ENCODE measurements at regions not wholly inside any gene's neighbourhood (a gene's known extent, or its start where the extent isn't known, plus 50 kb on each side); places are given as distances from the start of the nearest gene placed in this dataset.

GRCh38 chr6:106767271-106767670 is 137.9 kb downstream of the QRSL1 start:
- DNase-seq, result no peak

DNA sequence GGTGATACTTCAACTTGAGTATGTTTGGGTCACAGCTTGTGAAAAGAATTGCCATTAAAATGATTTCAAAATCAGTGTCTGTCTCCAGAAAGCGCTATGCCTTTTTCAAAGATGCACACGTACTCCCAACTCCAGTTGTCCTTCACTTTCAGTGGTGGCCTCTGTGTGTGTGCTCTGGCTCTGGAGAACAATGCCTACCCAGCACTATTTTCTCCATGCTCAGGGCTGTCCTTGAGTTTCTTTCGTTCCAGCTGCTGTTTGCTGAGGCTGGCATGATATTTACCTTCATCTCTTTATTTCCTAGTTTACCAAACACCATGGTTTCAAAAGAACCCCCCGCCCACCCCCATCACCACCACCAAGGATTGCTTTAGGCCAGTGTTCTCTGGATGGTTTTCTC is 136.8 kb downstream of the QRSL1 start:
- no peak for DNase-seq

DNA sequence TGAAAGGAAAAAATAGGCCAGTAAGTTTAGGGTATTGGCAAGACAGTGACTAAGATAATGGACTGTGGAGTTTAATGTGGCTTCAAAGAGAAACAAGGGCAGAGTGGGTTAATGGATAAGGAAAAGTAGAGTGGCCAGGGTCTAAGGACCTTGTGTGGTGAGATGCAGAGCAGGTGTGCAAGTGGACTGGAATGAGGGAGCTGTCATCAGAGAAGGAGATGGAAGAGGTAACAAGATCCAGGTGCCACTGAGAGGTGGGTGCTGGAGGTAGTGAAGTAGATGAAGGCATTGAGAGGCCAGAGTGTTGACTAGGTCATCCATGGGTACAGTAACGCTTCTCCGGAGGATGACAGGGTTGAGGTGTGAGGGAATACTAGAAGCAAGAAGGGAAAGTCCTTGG is 136.1 kb downstream of the QRSL1 start:
- no peak for DNase-seq

DNA sequence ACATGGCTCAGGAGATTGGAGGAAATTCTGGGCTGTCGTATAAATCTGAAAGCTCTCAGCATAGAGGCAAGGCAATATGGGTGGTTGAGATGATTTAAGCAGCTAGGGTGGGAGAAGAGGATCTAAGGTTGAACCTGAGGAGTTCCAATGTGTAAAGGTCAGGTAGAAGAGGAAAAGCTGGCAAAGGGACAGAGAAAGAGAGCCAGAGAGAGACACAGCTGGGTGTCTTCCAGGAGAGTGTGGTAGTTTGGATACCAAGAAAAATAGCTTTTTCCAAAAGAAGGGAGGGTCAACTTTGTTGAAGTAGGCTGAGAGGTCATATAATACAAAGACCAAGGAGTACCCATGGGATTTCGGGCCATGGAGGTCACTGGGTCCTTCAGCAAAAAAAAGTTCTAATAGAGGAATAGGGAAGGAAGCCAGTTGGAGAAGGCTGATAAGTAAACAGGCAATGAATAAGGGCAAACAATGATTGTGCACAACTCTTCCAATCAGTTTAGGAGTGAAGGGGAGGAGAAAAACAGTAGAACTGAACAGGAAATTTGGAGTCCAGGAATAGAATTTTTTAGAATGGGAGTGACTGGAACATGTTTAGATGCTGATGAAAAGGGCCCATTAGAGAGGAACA is 135.1 kb downstream of the QRSL1 start:
- no peak for DNase-seq

DNA sequence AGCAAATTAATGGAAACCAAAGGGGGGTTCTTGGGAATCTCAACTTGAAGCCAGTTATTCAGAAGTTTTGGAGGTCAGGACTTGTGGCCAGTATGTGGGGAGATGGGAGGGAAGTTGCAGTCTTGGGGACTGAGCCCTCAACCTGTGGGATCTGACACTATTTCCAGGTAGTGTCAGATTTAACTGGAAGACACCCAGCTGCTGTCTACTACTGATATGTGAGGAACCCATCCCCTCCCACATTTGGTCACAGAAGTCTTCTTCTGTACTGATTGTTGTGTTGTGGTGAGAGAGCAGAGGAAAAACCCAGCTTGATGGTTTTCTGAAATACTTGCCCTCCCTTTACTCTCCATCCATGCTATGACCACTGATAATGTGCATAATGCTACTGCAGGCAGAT is 134.0 kb downstream of the QRSL1 start:
- no peak for DNase-seq

DNA sequence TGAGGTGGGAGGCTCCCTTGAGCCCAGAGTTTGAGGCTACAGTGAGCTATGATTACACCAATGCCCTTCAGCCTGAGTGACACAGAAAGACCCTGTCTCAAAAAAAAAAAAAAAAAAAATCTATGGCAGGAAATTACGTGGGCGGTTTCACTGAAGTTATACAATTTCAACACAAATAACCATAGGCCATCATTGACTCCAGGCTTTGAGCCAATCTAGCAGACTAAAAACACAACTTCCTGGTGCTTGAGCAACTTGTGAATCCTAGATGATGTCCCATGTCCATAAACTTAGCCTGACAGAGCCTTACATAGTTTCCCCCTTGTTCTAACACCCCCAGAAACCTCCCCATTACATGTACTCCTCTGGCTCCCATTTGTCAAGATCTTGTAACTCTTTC is 131.8 kb downstream of the QRSL1 start:
- DNase-seq, result no peak

- no peak for DNase-seq
These were observed 129.7 kb downstream of the QRSL1 start for GRCh38 chr6:106759112-106759511.

DNA sequence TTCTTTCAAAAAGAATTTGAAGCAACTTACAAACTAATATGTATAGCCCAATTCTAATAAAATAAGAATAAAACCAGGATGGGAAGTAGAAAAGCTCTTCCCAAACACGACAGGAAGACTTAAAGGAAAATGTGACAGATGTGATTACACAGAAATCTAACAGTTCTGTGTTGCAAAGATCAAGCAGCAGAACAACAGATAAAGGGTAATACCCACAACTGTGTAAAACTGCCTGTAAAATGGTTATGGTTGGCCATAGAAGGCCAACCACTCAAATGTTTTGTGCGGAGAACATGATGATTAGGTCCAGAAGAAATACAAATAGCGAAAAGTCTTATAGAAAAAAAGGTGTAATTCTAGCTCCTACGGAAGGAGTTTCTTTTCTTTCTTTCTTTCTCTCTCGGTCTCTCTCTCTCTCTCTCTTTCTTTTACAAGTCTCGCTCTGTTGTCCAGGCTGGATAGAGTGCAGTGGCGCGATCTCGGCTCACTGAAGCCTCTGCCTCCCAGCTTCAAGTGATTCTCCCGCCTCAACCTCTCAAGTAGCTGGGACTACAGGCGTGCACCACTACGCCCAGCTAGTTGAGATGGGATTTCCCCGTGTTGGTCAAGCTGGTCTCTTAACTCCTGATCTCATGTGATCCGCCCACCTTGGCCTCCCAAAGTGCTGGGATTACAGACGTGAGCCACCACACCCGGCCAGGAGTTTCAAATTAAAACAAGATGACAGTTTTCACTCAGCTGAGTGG is 128.5 kb downstream of the QRSL1 start:
- no peak for DNase-seq

DNA sequence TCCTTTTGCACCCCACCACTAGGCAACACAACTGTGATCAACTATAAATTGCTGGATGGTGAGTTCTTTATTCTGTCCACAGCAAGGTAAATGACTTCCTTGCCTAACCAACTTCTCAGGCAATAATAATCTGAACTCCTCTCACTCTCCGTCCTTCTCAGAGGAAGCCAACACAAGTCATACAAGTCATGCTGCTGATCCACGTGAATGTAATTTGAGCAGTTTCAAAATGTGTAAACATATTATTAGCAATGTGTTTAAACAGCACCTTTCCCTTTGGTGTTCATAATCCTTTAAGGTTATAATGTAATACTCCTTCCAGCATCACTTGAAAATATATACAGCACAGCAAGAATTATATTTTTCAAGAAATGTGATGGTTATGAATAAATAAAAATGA is 127.9 kb downstream of the QRSL1 start:
- DNase-seq, result no peak

DNA sequence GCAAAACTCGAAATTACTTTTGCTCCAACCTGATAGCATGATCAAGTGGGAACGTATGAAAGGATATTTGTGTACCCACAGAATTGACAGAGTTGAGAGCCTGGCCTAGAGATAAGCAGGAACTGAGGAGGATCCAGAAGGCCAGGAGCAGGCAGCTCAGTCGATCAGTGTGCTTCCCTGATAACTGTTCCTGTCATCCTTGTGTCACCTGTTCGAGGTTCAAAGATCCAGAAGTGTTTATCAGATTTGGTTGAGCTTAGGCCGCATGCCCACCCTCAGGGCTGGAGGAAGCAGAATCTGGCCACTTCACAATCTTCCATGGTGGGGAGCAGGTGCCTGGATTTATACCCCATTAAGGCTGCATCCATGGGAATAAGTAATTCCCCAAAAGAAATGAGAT is 124.8 kb downstream of the QRSL1 start:
- no peak for DNase-seq

DNA sequence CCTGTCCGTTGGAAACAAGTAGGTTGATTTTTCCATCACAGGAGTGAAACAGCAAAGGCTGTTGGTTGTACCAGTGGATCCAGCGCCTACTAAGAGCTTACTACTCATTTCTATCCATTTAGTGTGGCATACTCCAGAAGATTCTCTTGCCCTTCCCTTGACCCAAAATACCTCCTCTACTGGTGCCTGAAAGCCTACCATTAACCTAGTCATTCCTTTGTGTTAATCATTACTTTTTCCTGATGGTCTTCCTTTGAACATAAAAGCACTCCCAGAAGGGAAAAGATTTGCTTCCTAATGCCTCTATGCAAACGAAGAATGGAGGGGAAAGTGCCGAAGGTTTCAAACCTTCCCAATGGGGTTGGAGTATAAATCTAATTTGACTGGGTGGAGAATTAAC is 123.3 kb downstream of the QRSL1 start:
- no peak for DNase-seq

DNA sequence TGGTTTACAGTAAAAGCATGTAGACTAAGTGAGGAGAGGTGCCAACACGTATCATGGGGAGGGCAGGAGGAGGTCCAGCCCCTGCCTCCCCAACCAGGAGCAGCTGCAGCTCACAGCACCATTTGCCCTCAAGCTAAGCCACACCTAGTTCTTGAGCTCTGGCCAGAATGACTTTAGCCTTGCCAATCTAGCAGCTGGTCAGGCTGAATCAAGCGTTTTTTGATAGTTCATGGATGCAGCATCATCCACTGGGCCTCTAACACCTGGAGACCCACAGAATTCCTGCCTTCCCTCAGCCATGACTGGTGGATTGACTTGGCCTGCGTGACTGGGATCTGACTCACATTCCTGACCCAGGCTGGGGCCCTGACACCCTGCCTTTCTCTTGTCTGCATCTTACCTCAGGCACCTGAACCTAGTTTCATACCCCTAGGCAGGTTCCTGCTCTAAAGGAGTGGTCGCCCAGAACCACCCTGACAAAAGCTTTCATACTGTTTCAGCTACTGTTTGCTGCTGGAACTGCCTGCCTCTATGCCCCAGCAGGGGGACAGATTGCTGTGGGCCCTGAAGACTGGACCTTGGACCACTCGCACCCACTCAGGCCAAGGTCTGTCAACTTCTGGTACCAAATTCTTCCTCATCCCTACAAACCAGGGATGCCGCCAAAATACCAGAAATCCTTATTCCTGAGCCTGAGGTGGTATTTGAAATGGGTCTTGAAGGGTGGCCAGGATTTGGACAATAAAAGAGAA is 122.3 kb downstream of the QRSL1 start:
- no peak for DNase-seq

GRCh38 chr6:106750946-106751345 is 121.6 kb downstream of the QRSL1 start:
- DNase-seq, result no peak

- DNase-seq, result no peak
These were observed 121.0 kb downstream of the QRSL1 start for GRCh38 chr6:106750142-106750918.

- no peak for DNase-seq
These were observed 120.2 kb downstream of the QRSL1 start for GRCh38 chr6:106749609-106750008.

- no peak for DNase-seq
These were observed 119.3 kb downstream of the QRSL1 start for GRCh38 chr6:106748547-106749207.

DNA sequence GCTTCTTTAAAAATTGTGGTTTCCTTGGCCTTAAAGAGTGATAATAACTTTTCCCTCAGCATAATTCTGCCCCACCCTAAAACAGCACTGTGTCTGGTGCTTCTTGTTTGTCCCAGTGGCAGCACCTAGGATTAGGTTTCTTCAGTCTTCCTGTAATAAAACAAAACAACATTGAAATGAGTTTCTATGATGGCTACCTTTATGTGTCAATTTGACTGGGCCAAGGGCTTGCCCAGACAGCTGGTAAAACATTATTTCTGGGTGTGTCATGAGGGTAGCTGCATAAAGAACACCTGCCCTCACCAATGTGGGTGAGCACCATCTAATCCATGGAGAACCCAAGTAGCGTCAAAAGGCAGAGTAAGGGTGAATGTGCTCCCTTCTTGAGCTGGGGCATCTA is 117.8 kb downstream of the QRSL1 start:
- DNase-seq, result no peak

- DNase-seq, result no peak
These were observed 117.3 kb downstream of the QRSL1 start for GRCh38 chr6:106746652-106747051.

DNA sequence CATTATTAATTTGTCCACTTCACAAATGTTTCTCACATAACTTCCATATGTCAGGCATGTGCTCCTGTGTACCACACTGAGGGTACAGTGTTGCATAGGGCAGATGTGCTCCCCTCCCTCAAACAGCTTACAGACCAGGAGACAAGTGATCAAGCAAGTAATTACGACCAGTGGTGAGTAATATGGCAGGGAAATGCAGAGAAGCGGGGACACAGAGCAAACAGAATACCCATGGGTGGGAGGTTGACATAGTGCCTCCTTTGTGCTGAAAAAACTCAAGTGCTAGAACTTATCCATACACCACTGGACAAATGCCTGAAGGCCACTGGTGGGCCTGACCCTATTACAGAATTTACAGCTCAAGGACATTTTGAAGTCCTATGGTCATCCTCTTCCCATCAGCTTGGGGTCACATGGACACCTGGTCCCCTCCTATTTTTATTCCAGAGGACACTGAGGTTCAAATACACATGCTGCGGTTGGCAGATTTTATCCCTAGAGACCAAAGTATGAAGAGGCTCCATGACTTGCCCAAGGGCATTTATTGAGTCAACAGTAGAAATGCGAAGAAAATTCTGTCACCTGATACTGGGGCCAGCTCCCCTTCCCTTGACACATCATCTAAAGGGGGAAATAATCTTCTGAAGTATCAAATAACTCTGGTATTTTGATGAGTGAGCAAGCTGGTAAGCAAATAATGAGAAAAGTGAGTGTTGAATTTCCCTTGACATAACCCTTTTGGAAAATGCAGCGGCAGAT is 116.6 kb downstream of the QRSL1 start:
- DNase-seq, result no peak

GRCh38 chr6:106745197-106745770 is 115.9 kb downstream of the QRSL1 start:
- no peak for DNase-seq

GRCh38 chr6:106744781-106745180 is 115.4 kb downstream of the QRSL1 start:
- DNase-seq, result no peak
